ENCODE measurements at regions not wholly inside any gene's neighbourhood (a gene's known extent, or its start where the extent isn't known, plus 50 kb on each side); places are given as distances from the start of the nearest gene placed in this dataset.

GRCh38 chr7:91557789-91558404 is 293.7 kb downstream of the FZD1 start:
- TF ChIP-seq CTCF (IDR thresholded peaks at IDR 0.05) (no peak), EP300 (IDR thresholded peaks at IDR 0.05) (no peak), POLR2A (IDR thresholded peaks at IDR 0.05; ENCODE audit: low read depth) (no peak)

Measured in esophagus muscularis mucosa (tissue), 4 donors.